ENCODE measurements at regions not wholly inside any gene's neighbourhood (a gene's known extent, or its start where the extent isn't known, plus 50 kb on each side); places are given as distances from the start of the nearest gene placed in this dataset.
"Not testable (repeated sequence)": the region's sequence is repeated elsewhere in the genome, so short reads cannot be mapped to it uniquely, and the experiment has no call there.

DNA sequence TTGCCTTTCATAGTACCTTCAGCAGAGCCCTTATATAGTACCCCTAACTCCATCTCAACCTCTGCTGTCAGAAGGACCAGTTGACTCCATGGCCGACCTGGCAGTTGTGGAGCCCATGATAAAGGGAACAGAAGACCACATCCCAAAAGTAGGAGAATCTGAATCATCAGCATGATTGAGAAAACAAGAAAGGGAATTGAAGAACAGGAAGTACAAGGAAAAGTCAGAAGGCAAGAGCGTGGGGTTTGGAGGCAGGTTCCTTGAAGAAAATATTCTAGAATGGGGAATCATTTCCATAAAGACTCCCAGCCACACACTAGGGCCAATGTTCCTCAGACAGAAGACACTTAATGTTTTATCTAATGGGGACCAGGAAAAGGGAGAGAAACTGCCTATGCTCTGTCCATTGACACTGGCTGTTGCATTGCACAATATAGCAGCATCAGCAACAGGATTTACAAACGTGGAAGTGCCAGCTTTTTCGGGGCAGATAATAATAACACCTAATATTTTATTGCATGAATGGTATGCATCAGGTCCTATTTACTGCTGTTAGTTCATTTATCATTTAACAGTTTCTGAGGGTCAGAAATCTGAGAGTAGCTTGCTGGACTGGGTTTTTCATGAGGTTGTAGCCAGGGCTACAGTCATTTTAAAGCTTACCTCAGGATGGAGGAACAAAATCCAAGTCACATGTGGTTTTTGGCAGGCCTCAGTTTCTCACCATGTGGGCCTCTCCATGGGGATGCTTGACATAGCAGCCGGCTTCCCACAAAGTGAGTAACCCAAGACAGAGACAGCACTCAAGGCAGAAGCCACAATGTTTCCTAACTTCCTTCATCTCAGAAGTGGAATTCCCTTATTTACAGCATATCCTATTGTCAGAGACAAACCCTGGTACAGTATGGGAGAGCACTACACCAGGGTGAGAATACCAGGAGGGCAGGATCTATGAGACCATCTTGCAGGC, 483.4 kb downstream of the PLPP3 start:
- DNase-seq = no peak

DNA sequence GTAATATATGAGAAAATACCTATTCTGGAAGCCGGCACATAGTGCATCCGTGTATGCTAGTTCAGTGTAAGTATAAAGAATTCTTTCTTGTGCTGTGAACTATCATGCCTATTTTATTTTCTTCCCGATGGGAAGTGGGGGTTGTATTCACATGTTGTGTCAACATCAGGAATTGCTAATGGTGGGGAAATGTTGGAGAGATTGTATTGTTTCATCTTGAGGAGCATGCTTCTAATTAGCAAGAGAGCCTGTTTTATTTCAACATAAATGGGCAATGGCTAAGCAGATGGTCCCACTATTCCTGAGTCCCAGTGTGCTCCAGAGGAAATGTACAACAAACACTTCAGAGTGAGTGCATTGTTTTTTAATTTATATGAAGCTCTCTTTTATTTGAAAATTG, 485.2 kb downstream of the PLPP3 start:
- DNase-seq = no peak

DNA sequence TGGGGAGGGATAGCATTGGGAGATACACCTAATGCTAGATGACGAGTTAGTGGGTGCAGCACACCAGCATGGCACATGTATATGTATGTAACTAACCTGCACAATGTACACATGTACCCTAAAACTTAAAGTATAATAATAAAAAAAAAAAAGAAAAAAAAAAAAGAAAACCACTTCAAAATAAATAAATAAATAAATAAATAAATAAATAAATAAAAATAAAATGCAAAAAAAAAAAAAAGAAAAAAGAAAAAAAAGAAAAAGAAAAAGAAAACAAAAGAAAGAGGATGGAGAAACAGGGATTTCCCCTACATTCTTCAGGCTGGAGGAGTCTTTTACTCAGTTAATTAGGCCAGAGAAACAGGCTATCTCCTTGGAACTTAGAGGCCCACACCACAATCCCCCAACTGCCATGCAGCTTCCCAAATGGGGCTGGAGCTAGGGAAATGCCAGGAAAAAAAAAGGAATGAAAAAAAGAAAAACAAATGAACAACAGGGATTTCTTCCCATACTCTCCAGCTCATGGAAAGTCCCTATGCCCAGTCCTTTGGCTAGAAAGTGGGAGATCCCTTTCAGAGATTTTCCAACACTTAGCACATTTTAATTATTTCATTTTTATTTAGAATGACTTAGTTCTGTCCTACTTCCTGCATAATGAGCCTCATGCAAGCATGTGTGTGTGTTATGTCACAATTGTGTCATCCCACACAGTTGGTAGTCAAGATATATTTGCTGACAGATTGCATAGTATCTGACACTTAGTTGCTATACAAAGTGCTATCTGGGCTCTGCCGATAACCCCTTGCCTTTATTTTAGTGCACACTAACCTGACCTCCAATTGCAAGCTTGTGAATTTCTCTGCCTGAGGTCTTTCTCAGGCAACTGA, 486.4 kb downstream of the PLPP3 start:
- DNase-seq = peak; percentile 13

DNA sequence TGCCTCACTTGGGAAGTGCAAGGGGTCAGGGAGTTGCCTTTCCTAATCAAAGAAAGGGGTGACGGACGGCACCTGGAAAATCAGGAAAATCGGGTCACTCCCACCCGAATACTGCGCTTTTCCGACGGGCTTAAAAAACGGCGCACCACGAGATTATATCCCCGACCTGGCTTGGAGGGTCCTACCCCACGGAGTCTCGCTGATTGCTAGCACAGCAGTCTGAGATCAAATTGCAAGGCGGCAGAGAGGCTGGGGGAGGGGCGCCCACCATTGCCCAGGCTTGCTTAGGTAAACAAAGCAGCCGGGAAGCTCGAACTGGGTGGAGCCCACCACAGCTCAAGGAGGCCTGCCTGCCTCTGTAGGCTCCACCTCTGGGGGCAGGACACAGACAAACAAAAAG, 489.5 kb downstream of the PLPP3 start:
- not testable (repeated sequence) for DNase-seq

DNA sequence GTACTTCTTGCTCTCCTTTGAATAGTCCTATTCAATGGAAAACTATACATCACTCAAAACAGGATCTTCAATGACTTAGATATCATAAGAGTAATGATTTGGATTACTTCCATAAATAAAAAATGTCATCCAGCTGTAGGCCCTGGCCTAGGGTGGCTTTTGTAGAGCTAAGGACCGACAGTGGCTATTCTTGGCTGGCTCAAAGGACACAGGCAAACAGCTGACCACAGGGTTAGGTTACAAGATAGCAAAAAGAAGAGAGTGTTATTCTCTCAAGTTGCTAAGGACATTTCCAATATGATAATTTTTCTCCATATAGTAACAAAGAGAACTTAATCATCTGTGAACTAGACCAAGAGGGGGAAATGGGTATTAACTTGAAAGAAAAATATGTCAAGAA, 495.1 kb downstream of the PLPP3 start:
- DNase-seq = no peak

DNA sequence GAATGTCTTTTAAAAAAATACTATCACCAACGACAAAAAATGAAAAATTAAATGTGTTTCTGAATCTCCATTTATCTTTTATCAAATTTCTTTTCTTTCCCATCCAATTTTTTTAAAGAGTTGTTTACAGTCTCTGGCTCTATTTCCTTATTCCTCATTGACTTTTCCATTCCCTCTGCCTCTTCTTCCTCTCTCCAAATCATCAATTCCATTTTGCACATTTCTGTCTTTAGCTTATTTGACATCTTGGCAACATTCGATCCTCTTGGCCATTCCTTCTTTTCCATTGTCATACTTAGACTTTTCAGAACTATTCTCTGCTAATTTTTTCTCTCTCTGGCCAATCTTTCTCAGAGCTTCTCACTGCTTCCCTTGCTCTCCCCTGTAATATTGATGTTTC, 497.6 kb downstream of the PLPP3 start:
- no peak for DNase-seq

DNA sequence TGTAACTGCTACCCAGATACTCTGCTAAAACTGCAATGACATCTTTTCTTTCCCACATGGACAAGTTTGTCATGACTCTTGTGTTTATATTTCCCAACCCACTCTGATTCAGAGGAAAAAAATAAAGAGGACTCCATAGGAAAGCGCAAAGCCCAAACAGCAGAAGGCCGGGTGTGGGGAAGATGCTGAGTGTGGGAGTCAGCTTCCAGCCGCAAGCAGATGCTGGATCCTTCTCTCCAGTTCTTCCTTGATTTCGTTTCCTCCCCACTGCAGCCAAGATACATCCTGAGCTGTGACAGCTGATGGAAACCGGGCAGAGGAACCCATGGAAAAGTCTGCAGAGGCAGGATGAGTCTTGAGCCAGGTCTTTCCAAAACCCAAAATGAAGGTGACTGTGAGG, 498.2 kb downstream of the PLPP3 start:
- DNase-seq = no peak

DNA sequence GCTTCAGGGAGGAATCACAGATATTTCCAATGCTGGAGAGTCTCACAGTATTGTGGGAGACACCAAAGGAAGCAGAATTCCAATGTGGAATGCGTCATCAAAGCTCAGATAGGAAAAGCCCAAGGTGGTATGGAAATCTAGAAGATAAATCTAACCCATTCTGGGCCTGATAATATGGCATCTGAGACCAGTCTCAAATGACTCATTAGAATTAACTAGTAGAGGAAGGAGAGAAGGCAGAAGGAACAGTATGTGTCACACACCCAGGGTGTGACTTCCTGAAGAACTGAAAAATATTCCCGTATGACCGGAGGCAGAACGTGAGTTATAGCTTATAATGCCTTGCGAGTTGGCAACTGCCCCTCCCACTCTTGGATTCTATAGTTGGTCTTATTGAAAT, 499.2 kb downstream of the PLPP3 start:
- no peak for DNase-seq

DNA sequence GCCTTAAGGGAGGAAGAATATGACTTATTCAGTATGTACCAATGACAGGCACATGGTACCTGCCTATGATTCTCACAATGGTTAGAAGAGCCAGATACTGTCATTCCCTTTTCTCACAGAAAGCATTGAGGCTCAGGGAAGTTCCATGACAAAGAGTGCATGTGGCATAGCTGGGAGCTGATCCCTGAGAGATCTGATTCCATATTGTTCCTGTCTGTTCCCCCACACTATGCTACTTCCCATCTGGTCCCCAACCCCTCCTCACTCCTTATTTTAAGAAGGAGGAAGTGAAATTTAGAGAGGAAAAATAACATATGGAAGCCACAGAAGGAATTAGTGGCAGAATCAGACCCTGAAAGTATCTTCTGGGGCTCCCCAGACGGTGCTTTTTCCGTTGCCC, 500.0 kb downstream of the PLPP3 start:
- DNase-seq = no peak

DNA sequence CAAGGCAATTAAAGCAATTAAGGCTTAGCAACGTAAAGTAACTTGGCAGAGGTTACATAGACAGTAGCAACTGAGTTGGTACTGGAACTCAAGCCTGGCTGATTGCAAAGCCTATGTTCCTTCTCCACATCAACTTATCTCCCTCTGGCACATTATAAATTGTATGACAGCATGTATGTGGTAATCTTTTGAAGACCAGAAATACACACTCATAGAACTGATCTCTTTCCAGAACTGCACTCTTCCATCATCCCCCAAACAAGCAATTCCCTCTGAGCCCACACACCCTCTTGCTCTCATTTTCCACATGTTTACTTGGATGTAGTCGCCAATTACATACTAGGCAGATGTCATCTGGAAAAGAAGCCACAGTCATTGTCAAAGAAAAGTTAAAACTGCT, 502.2 kb downstream of the PLPP3 start:
- DNase-seq = no peak

DNA sequence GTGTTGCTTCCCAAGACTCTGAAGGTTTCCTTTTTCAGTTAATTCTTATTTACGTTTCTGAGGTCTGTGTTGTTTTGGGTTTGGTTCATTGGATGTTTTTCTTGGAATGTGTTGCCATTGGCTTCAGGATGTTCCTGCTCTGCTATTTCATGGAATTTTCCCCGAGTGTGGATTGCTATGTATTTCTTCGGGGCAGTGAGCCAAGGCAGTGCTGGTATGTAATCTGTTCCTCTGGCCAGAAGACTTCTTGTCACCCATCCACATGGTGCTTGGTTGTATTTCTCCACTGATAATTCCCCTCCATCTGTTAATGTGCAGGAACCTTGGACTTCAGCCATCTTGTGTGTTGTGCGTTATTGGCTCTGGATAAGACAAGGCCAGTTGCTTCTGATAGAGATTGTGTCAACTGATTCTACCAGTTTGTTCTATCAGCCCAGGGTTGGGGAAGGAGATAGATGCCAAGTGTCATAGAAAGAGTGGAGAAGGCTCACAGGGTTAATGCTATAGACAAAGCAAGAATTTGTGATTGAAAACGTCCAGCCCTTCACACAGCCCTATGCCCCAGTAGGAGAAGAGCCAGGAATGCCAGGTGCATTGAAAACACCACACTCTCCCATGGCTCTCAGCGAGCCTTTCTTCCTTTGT, 505.2 kb downstream of the PLPP3 start:
- no peak for DNase-seq

DNA sequence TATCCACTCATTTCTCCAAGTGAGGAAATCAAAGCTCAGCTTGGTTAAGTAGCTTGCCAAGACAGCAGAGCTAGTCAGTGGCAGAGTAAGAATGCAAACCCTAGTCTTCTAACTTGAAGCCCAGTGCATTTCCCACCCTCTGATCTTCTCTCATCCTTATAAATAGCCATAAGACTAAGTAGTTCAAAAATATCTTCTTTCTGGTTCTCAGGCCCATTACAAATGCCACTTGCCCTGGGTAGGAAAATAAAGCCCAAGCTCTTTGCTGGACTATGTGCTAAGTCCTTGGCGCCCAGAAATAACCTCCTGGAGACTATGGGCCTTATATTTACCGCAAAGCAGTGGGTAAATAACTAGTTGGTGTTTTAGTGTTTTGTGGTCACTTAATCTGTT, 505.8 kb downstream of the PLPP3 start:
- no peak for DNase-seq

DNA sequence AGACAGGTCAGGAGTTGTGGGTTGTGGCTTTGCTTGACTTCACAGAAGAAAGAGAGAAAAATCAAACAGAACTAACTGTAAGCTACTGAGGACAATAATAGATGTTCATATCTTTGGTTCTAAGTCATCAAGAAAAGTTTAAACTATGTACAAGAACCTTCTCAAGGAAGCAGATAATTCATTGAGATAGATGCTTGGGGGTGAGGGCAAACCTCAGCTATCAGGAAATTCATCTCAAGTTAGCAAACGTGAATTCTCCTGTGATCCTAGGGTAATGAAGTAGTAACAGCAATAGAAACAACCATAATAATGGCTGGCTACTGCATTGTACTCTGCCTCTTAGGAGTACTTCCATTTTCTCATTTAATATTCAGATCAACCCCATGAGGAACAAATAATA, 506.2 kb downstream of the PLPP3 start:
- DNase-seq = no peak

DNA sequence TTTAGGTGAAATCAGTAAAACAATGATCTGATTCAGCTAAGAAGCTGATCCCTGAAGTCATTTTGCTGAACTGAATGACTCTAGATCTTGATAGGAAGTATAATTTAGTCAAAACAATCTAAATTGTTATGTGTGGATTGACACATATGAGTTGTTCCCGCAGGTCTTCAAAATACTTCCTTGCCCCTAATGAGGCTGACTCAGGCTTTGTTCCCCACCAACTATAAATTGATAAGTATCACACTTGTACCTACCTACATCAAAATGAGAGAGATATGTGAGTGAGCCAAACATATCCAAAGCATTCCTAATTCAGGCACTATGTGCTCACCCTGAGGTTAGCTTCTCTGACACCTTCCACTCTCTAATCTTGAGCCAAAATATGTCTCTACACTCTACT, 507.1 kb downstream of the PLPP3 start:
- DNase-seq = no peak

DNA sequence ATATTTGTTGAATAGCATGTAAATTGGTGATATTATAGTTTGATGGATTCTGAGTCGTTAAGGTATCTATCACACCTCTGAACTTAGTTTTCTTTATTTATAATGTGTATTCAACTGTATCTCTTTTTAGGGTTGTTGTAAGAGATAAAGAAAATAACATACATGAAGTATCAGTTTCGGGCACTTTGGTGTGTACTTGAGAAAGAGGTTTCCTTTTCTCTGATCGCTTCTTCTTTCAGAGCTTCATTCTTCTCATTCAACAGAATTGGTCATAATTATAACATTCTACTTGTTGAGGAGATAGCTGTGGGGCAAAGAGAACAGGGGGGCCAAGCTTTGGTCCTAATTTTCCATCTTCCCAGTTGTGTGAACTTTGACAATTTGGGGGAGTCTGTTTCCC, 508.0 kb downstream of the PLPP3 start:
- no peak for DNase-seq

DNA sequence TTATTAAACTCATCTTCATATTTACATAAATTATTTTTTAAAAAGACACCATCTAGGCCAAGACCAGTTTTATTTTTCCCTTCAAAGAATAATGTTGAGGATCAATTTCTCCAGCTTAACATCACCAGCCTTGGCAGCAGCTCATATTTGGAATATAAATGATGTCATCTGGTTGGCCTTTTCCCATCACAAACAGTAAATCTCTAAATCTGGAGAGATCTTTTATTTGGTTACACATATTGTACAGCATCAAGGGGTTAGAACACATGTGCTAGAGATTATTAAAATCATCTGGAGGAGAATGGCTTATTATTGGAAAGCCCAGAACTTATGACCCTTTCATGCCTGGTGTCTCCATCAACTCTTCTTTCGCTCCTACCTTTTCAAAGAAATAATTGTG, 508.8 kb downstream of the PLPP3 start:
- no peak for DNase-seq

DNA sequence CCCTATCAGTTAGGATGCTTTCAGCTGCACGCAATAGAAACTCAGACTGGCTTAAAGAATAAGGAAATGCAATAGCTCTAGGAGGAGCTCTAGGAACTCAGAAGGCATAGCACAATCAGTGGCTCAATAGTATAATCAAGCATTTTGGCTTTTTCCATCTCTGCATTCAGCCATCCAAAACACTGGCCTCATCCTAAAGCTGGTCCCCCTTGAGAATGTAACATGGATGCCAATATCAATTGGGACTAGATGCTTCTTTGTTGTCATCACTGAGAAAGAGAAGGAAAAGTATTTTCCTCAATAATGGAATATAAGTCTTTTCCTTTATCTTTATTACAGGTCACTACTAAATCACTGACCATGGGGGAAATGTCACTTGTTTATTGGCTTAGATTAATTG, 509.5 kb downstream of the PLPP3 start:
- DNase-seq = no peak

DNA sequence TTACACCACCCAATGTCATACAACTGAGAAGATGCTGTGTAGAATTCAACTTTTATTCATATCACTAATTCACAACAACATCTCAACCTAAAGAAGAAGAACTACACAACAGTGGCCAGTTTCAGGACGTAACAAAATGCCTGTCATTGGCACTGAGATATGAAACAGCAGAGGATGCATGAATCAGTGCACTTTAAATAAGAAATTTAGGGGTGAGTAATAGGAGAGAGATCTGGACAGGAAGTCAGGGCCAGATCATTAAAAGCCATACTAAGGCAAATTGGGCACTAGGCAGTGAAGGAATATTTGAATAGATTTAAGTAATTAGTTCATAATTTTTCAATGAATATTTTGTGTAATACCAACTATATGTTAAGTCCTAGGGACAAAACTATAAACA, 510.5 kb downstream of the PLPP3 start:
- no peak for DNase-seq

DNA sequence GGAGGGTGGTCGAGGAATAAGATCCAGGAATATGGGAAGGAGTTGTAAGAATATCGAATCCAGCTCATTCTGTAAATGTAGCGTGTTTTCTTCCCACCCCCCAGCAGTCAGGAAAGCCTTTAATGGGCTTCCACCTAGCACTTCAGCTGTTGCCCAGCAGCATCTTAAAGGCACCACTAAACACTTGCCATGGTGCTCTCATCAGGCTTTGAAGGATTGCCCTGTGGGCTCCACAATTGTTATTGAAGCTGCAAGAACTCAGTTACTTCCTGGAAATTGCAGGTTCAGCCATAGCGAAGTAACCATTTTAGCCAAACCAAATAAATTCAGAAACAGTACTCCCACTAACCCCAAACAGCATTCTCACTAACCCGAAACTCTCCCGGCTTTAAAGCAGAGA, 511.2 kb downstream of the PLPP3 start:
- DNase-seq = no peak

DNA sequence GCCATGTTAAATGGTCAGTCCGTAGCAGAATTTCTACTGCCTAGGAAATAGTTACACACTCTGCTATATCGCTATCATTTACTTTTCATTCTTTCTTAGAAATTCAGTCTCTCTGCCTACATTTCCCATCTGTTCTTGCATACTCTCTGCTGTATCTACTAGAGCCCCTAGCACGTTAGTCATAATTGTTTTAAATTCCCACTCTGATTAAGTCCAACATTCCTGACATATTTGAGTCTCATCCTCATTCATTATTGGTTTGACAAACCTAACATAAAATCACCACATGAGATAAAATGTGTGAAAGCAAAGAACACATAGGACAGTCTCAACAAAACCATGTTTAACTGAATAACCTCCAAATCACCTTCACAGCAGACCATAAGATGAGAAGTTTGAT, 513.6 kb downstream of the PLPP3 start:
- DNase-seq = no peak

DNA sequence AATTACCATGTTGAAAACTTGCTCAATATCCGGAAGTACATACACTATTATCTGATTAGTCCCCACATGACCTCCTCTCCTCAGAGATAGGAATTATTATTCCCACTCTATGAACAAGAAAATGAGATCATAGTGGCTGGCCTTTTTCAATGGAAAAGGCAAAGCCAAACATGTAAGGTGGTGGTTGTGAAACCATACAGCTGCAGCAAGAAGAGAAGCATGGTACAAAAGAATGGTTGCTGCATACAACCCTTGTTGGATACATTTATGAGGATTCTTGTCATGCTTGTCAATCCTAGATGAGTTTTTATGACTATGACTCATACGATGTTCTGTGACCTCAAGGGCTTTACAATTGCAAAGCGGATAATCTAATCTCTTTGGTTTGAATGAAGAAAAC, 514.7 kb downstream of the PLPP3 start:
- no peak for DNase-seq

DNA sequence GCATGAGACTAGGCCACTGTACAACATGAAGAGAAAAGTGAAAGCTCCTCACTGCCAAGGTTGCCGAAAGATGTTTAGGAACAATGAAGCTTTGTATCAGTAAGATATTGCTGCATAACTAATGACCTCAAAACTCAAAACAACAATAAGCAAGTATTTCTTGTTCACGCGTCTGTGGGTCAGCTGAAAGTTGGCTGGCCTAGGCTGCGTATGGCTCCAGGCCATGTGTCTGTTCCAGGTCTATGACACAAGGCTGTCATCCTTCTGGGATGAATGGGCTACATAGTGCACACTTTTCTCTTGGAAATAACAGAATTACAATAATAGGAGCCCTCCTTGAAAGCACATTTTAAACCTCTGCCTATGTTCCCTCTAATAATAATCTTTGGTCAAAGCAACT, 515.9 kb downstream of the PLPP3 start:
- DNase-seq = no peak

DNA sequence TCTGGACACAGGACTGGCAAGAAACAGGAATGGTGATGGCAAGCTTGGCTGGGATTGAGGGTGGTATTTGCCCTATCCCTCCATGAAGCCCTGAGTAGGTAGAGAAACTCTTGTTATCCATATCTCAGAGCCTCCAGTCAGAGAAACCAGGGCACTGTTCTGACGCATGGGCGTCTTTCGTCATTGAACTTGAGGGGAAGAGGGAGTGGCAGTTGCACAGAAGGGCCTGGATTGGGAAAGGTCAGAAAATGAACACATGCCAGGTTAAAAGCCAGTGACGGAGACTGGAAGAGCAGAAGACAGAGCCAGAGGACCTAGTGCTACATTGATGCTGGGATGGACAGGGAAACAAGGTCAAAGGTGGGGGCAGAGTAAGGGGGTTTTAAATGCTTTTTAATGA, 516.7 kb downstream of the PLPP3 start:
- DNase-seq = no peak

DNA sequence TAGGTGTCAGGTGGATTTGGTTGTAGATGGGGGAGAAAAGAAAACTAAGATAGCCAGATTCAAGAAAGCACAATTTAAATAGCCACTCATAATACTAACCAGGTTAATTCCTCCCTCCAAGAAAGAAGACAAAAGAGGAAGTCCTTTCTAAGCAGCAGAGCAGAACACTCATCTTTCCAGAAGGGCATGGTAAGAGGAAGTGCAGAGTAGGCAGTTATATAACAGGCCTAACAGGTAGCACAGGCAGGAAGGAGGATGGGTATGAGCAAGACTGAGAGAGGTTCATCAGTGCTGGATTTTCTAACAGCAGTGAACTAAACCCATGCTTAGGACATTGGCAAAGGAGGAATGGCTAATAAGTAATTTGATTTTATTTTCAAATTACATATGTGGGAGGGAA, 517.5 kb downstream of the PLPP3 start:
- DNase-seq = no peak

Measured in retina (tissue), 1 donor.